Kasumi-1 (cell line): ENCODE measurements at regions not wholly inside any gene's neighbourhood (a gene's known extent, or its start where the extent isn't known, plus 50 kb on each side); places are given as distances from the start of the nearest gene placed in this dataset.

ENCODE experiments used
- DNase-seq, 2 experiments: peaks; one replicate each; lab custom pipeline; 2025; lab: John Stamatoyannopoulos, UW

DNA sequence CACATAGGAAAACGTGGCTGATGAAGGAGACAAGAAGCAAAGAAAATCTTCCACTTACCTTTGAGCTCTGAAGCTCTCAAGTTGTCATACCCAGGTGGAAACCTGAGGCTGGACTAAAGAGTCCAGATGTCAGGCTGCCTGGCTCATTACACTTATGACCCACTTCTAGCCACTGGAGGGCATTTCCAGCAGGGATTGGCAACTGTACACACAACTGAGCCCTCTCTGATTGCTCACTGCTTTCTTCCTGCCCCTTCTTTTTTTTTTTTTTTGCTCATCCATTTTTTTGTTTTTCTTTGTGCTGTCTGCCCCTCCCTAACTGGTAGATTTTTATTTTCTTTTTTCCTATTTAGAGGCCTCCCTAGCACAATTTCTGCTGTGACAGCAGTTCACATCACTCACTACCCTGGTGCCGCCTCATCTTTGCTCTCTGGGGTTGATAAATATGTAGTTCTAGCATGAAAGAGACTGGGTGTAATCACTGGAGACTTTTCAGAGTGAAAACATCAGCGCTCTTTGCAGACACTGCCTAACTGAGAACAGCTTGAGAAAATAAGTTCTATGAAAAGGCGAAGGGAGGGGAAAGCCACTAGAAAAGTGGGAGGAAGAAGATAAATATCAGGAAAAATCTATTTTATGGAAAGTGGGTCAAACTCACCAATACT is 334.5 kb downstream of the NUF2 start:
- no peak for DNase-seq

DNA sequence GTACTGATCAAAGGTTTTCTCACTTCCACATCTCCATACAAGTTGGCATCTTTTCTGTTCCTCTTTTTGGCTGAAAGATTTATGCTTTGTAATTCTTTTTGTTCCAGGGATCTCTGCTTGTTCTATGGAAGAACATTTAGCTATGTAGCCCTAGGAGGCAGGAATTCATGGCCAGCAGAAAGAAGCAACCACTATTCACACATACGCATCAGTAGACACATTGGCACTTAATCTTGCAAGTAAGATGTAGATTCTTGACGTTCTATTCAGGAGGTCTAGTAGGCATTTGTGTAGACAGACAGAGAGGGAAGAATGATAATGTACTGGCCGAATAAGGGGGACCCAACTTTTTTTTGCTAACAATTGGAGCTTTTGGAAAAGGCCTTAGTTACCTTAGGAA is 336.0 kb downstream of the NUF2 start:
- DNase-seq = no peak

DNA sequence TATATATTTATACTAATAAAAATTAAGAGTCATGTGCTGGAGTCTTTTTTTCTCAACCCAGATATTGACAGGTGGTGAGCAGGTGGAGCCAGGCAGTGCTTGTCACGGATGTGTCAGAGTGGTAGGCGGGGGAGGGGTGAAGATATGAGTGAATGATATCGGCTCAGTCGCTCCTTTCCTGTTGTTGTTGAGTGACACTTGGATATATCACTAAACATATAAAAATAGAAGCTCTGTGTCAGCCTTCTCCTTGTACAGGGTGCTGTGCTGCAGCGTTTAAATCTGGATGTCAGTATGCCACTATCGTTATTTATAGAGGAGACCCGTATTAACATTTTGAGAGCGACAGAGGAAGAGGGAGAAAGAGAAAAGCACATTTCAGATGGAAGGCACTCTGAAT is 339.6 kb downstream of the NUF2 start:
- no peak for DNase-seq

DNA sequence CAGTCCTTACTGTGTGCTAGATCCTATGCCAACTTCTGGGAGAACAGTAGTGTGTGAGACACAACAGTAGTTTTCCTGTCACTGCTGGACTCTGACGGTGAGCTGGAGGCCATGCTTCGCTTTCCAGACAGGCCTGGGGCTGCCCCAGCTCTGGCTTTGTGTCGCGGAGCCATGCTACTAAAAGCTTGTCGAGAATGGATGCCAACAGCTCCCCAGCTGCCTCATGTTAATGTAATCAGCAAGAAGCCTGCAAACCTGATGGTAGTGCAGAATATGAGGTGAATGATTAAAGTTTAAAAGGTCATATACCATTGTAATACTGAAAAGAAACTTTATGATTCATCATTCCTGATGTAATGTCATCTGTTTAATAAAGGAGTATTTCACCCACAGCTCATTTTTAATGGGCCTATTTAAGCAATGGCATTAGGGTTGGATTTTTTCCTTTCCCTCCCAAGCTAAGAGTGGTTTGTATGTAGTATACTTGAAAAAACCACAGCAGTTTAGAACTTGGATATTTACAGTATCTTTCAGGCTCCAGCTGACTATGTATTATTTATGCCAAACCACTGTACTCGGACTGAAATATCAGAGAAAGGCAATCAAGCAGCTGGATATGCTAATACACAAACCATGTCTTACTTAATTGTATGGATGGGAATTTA is 343.0 kb downstream of the NUF2 start:
- DNase-seq = no peak

DNA sequence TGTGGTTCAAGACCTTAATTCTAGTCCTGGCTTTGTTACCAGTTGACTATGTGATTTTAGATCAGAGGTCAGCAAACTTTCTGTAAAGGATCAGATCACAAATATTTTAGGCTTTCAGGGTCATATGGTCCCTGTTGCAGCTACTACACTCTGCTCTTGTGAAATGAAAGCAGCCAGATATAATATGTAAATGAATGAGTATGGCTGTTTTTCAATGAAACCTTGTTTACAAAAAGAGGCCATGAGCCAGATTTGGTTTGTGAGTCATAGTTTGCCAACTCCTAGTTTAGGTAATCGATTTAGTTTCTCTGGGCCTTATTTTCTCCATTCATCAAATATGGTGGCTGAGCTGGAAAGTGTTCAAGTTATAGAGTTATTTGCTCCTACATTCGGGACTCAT is 346.7 kb downstream of the NUF2 start:
- no peak for DNase-seq

DNA sequence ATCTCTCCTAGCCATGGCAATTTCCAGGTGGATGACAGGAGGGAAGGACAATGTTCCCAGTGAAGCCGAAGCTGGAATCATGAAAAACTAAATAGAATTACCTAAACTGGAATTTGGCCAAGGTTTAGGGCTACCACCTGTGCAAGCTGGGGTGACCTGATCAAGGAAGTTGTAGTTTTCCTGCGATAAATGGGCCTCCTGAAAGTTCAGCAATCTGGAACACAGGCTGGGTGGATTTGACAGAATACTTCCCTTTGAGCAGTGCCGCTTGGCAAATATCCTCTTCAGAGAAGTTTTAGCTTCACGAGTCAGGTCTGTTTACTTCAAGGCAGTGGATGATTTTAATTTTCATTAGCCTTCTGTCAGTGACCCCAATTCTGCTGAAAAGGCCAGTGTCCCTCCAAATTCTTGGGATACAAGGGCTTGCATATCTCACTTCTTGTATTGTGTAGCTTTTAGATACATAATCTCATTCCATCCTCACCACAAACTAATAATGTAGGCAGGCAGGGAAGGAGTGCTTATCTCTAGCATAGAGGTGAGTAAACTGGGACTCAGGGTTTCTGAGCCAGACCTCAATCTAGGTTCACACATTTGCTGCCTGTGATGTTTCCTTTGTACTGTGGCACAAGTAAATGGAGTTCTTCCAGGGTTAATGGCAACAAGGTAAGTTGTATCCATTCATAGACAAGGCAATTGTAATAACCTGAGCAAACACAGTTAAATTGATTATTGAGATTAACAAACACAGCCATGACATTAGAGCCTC is 349.4 kb downstream of the NUF2 start:
- no peak for DNase-seq

DNA sequence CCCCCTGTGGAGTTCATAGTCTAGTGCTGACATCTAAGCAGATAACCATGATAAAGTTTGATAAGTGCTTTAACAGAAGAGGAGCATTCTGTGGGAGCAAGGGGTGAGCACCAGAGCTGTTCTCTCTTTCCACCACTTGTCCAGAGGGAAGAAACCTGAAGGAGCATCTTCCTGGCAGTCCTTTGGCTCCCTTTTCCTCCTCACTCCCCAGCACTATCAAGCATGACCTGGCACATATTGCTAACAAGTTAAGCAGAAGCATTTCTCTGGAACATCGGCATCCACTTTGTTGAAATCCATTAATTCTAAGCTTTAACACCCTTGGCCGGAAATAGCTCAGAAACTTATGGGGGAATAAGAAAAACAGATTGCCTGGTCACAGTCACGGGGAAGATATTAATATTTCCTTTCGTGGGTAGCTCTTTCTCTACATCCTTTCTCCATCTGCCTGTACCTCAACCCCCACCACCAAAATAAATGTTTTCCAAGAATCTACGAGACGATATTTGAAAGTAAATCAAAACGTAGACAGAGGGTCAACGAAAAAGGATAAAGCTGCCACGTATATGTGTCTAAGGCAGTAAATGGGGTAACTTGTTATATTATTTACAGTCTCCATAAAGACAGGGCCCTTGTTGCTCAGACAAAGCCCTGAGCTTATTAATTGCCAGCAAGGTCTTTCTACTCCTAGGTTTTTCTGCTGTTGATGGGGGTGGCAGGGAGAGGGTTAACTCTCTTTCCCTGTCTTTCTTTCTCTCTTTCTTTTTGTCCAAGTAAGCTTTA is 351.4 kb downstream of the NUF2 start:
- no peak for DNase-seq

DNA sequence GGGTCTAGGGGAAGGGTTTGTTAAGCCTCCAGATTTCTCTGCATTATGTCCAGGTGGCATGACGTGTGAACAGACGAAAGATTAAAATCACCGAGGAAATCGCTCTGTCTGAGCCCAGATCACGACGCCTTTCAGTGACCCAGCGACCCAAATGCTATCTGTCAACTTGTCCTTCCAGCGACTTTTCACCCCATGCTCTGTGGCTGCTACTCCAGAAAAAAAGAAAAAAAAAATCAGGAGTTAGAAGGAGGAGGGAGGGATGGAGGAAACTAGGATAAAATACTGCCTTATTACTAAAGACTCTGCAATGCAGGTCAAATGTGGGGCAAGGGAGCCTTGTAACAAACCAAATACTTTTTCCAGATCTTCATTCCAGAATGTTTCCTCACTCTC is 352.0 kb downstream of the NUF2 start:
- no peak for DNase-seq

DNA sequence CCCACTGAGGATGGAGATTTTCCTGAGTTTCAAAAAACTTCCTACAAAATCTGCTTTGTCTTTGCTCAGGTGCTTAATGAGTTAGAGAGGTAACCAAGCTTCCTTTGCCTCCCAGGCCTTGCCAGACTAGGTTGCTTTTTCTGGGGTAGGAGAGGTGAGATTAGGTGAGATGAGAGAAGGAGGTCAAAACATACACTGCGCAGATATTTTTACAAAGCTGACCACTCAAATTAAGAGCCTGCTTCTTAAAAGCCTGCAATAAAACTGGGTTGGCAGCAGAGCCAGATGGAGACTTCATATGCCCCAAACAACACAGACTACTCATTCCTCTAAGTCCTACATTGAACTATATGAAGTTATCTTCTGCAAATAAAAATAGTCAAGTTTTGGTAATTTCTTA is 352.5 kb downstream of the NUF2 start:
- no peak for DNase-seq

DNA sequence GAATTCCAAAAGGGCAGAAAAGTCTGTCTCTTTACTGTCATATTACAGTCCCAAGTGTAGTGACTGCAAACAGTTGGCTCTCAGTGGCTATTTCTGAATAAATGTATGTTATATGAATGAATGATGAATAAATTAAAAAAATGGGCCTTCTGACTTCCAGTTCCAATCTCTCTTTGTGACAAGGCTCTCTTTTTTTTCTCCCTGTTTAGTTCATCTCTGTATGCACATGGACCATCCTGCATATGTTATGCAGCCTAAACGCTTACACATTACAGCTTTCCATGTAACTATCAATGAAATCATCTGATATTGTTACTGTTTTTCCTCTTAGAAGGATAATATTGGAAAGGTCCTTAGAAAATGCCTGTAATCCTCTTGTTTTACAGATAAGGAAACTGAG is 363.0 kb downstream of the NUF2 start:
- no peak for DNase-seq

DNA sequence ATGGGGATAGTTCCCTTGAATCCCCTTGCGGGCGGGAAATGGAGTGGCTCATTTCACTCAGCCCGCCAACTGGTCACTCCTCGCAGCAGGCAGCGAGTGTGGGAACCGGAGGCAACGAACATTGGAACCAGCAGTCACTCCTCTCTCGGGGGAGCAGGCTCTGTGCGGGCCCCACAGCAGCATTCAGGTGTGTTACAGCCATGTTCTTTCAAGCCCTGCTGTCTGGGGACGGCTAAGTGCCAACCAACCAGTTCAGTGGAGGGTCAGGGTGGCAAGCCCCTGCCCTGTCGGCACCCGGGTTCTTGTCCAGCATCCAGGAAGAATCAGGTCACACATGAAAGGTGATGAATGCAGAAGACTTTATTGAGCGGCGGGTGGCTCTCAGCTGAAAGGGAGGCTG is 370.5 kb downstream of the NUF2 start:
- DNase-seq = no peak

DNA sequence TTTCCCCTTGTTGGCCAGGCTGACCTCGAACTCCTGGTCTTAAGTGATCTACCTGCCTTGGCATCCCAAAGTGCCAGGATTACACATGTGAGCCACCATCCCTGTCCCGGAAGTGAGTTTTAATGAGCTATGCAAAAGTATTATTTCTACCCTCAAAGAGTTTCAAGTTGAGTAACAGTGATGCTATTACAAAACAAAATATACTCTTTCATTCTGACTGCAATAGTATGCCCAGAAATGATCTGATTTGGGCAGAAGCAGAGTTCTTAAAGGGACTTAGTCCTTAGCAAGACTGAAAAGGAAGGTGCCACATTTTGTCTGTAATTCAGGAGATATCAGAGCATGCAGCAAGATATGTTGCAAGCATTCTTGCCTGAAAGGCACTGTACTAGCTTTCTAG is 375.4 kb downstream of the NUF2 start:
- DNase-seq = no peak

DNA sequence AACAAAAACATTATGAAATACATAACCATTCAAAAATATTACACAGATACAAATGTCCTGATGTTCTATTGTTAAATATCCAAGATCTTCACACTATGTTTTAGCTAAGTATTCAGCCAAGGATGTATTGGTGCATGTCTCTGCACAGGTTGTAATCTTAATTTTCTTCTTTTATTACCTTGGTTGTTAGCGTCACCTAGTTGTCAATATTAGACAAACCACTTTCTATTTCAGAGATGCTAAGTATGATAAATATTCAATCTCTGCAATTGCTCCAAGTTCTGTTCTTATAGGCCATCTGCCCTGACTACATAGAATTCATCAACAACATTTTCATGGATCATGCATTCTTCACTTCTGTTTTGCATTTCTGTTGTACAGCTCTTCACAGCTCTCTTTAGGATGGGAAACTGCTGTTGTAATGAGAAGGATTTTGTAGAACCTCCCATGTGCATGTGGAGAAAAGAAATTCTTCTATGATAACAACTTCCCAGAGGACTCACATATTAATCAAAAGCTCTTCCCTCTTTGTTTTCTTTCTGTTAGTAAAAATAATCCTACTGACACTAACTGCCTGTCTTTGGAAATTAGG is 380.1 kb downstream of the NUF2 start:
- no peak for DNase-seq

DNA sequence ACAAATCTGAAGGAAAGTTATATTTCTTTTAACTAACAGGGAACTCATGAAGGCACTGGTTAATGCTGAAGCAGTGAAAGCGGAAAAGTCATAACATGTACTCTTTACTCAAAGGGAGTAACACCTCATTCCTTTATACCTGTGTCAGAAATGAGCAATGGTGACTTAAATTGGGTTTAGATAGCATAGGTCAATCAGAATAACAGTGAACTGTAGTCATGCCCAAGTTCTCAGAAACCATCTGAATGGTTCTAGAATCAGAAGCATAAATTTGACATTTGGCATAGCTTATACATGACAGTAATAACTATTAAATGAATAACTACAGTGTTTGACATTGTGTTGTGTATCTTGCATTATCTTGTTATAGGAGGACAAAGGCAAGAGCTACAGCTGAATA is 382.0 kb downstream of the NUF2 start:
- DNase-seq = no peak

DNA sequence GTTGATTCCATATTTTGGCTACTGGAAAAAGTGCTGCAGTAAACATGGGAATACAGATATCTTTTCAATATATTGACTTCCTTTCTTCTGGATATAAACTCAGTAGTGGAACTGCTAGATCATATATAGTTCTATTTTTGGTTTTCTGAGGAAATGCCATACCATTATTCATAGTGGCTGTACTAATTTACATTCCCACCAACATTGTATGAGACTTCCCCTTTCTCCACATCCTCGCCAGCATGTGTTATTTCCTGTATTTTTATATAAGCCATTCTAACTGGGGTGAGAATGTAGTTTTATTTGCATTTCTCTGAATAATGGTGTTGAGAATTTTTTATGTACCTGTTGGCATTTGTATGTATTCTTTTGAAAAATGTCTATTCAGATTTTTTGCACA is 385.2 kb downstream of the NUF2 start:
- DNase-seq = peak; percentile 58 to 62

DNA sequence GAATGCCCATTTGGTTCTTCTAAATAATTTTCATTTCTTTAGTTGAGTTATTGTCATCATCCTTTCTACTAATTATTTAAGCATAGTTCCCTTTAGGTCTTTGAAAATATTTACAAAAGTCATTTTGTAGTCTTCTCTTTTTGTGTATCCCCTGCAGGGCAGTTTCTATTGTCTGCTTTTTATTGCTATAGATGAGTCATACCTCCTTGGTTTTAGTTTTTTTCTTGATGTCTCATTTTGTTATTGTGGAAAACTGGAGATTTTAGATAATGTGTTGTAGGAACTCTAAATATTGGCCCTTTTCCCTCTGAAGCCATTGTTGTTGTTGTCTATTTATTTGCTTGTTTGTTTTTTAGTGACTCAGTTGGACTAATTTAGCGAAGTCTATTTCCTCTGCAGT is 387.9 kb downstream of the NUF2 start:
- no peak for DNase-seq

DNA sequence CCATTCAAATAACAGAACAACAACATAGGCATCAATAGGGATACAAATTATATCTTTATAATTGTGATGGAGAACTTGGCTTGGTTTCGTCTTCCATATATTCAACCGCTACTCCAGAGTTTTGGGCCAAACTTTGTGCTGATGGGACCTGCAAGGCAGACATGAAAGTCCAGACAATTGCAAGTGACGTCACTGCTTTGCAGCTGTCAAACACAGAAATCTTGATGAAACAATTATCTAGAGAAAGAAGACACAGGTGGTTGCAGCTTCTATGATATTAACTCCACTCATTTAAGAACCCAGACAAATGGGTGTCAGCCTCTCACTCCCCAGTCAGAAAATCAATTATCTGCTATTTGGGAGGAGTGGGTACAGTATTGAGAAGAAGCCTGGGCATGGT is 390.6 kb downstream of the NUF2 start:
- DNase-seq = no peak

DNA sequence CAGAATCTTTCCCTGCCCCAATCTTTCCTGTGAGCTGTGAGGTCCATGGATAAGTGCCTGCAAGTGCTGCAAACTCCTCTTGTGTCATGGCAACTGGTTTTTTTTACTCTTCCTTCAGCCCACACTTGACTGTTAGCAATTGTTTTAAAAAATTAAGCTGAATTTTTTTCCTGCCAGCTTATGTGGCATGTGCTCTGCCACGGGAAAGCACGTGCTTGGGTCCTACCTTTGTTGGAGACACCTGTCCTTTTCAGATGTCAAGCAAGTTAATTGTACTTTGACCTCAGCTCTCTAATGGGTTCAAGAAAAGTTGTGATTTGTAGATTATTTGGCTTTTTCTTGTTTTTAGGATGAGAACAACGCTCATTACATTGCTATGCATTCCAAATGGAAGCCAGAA is 398.5 kb downstream of the NUF2 start:
- no peak for DNase-seq

DNA sequence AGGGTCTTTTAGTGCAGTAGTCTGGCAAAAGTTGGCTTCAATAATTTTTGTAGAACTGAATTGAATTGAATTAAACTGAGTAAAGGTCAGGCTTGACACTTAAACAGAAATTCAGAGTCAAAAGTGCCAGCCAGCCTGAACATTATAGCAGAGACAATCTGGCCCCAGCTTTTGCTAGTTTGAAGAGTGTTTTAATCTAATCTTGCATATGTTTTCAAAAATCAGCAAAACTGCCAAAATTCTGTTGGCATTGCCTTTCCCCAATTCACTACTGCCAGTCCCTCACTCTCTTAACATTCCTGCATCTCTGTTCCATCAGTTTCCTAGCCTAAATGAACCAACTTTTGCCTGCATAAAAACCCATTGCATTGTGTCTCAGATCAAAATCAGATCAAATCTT is 403.8 kb downstream of the NUF2 start:
- DNase-seq = no peak

DNA sequence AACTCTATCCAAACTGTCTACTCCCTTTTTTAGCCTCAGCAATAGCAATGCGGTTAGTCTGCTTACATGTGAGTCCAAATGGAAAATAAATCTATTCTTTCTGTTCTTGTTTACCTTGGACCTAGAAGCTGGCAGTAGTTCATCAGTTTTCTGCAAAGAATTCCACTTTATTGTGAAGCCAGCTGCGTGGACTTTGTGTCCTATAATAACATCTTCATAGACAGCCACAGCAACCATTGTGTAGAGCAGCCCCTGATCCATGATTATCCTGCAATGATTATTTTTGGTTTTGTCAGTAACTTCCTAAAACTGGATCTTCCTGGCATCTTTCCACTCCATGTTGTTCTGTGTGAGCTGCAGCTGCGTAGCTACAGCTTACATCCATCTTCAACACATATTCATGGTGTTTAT is 408.7 kb downstream of the NUF2 start:
- DNase-seq = no peak

DNA sequence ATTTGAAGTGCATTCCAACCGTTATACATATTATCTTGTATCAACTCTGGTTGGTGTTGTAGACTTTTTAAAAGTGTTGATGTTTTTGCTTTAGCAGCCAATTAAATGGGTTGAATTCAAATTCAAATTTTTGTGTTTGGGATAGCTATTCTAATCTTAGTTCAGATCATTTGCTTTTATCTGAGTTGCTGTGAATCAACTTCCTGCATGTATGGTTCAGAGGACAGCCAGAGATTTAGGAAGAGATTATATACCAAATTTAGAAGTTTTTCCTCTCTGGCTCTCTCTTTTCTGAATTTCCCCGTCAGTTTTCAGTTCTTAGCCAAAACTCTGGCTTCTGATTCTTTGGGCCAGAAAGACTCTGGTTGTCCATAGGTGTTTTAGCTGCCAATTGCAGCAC is 415.5 kb downstream of the NUF2 start:
- no peak for DNase-seq

DNA sequence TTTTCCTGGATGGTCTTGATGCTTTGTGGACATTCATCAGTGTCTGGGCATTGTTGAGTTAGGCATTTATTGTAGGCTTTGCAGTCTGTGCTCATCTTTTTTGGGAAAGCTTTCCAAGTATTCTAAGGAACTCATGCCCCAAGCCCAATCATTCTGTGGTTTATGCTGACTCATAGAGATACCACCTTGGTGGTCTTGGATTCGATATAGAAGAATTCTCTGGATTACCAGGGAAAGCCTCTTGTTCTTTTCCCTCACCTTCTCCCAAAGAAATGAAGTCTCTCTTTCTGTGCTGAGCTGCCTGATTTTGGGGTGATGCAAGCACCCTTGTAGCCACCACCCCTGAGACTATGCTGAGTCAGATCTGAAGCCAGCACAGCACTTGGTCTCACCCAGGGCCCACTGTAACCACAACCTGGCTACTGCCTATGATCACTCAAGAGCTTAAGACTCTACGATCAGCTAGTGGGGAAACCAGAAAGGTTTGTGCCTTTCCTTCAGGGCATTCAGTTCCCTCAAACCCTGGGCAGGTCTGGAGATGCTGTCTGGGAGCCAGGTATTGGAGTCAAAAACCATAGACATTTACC is 422.6 kb downstream of the NUF2 start:
- DNase-seq = no peak
